Adrenal gland (tissue), 9 donors: ENCODE measurements at regions not wholly inside any gene's neighbourhood (a gene's known extent, or its start where the extent isn't known, plus 50 kb on each side); places are given as distances from the start of the nearest gene placed in this dataset.
"Not testable (repeated sequence)": the region's sequence is repeated elsewhere in the genome, so short reads cannot be mapped to it uniquely, and the experiment has no call there.

Source experiments
- DNase-seq, 7 donors: peaks; one replicate each; pipeline ENCODE4 v3.0.0-alpha.2; 2019 to 2020
- H3K27ac ChIP-seq, 5 donors: fragments of 200-600 bp; sonication (generic) in 4 of 5; 1 replicate in 3 of 5; 2 replicates in 2 of 5; pipeline versions ENCODE4 v1.5.1 to v1.8.0; 2016 to 2020; ENCODE audit warnings: mild to moderate bottlenecking in 1 of 5
- H3K27me3 ChIP-seq: fragments of 200-600 bp; 2 replicates; pipeline ENCODE4 v1.8.0; 2021
- H3K36me3 ChIP-seq, 2 donors: fragments of 200-600 bp; replicated peaks in 1 of 2; 1 replicate in 1 of 2; 2 replicates in 1 of 2; pipeline versions ENCODE4 v1.5.1 to v1.8.0; 2018 to 2022
- H3K4me1 ChIP-seq, 2 donors: fragments of 200-600 bp; replicated peaks in 1 of 2; 1 replicate in 1 of 2; 2 replicates in 1 of 2; pipeline versions ENCODE4 v1.5.1 to v1.8.0; 2018 to 2021
- H3K4me3 ChIP-seq, 4 donors: fragments of 200-600 bp; sonication (generic) in 3 of 4; one replicate each; pipeline ENCODE4 v1.5.1; 2016 to 2018
- H3K9me3 ChIP-seq, 3 donors: fragments of 200-600 bp; sonication (generic) in 1 of 3; replicated peaks in 1 of 3; 1 replicate in 2 of 3; 2 replicates in 1 of 3; pipeline versions ENCODE4 v1.5.1 to v1.8.0; 2016 to 2021
- POLR2A ChIP-seq, 2 donors: fragments of 450-650 bp; IDR thresholded peaks; one replicate each; pipeline ENCODE4 v1.6.1; 2017; ENCODE audit warnings: antibody characterized with exemption in 2 of 2, mild to moderate bottlenecking in 2 of 2, moderate library complexity in 1 of 2
- WGBS, 4 donors: extraction: QIAGEN DNeasy Blood & Tissue Kit in 2 of 4; methylation state at CpG; one replicate each; pipeline versions ENCODE4 v1.1.5 to v1.1.7; 2013 to 2017; 5-methylcytosine and 5-hydroxymethylcytosine counted together
- intact Hi-C, 2 donors: fragments of 100-400 bp; cut with DNase I; formaldehyde crosslinking; loops; one replicate each; pipeline versions ENCODE4 v1.14.1 to v1.15.0; 2022 to 2023
- TF ChIP-seq, protein P1 (sequence below), 6 experiments: fragments of 450-650 bp in 4 of 6; fragments of 200-600 bp in 2 of 6; sonication (generic) in 1 of 6; IDR thresholded peaks; 1 replicate in 5 of 6; 2 replicates in 1 of 6; pipeline versions ENCODE4 v1.5.1 to v1.8.0; 2016 to 2021; ENCODE audit warnings: antibody characterized with exemption in 6 of 6, mild to moderate bottlenecking in 2 of 6, moderate library complexity in 1 of 6
- donor health status: healthy with polysubstance abuse.
- donor health status: Bipolar disorder and iron deficiency.
- donor health status: DM: yes; HTN: yes; CAD: no.
- donor health status: DM: no; HTN: no; CAD: no.
- donor health status: DM: no; HTN: no; CAD: no.

DNA sequence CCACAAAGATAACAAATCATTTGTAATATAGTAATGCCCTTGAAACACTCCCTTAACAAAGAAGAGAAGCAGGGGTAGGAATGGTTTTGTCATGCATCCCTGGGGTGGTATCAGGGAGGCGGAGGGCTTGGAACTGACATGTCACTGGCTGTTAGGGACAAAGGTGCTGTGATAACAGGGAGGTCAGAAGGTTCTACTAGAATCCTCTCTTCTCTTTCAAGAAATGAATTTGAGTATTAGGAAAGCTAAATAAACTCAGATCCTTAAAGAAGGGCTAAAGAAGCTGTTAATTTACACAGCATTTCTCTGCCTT lies 65.4 kb upstream of the ADAMTS18 start:
- intact Hi-C loops = no loop called here
- H3K27me3 ChIP-seq = peaks cover 3% of the 10 kb centered on the region
- WGBS, 4 donors = 79 to 96% (median 90%) methylated on average over 1 of the region's 1 CpG
- H3K4me1 ChIP-seq = no peaks in the 10 kb centered on the region
- no peak for DNase-seq
- no peaks in the 10 kb centered on the region for H3K9me3 ChIP-seq
- H3K27ac ChIP-seq = no peak overlapping the region
- H3K4me3 ChIP-seq = no peak overlapping the region
- TF ChIP-seq, protein P1, sequence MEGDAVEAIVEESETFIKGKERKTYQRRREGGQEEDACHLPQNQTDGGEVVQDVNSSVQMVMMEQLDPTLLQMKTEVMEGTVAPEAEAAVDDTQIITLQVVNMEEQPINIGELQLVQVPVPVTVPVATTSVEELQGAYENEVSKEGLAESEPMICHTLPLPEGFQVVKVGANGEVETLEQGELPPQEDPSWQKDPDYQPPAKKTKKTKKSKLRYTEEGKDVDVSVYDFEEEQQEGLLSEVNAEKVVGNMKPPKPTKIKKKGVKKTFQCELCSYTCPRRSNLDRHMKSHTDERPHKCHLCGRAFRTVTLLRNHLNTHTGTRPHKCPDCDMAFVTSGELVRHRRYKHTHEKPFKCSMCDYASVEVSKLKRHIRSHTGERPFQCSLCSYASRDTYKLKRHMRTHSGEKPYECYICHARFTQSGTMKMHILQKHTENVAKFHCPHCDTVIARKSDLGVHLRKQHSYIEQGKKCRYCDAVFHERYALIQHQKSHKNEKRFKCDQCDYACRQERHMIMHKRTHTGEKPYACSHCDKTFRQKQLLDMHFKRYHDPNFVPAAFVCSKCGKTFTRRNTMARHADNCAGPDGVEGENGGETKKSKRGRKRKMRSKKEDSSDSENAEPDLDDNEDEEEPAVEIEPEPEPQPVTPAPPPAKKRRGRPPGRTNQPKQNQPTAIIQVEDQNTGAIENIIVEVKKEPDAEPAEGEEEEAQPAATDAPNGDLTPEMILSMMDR (IDR thresholded peaks at IDR 0.05) = no peak
- TF ChIP-seq POLR2A (IDR thresholded peaks at IDR 0.05) = no peak
- no peaks in the 10 kb centered on the region for H3K36me3 ChIP-seq

DNA sequence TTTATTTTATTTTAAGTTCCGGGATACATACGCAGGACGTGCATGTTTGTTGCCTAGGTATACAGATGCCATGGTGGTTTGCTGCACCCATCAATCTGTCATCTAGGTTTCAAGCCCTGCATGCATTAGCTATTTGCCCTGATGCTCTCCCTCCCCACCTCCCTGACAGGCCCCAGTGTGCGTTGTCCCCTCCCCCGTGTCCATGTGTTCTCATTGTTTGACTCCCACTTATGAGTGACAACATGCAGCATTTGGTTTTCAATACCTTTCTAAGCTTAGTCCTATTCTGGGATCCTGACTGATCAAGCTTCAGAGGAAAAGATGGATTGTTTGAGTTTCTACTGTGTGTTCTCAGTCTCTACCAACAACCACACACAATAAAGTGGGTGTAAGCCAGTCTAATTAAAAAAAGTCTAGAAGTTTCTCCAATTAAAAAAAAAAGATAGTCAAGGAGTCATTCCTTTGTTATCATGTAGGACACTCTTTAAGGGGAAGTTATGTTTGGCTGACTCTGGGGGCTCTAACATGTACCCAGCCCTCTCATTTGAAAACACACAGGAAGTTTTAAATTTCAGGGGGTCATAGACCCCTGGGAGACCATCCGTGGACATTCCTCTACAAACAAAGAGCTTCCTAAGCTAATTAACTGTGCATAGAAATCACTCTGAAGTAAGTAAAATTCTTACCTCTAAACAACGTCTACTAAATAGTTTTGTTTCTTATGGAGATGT lies 66.3 kb upstream of the ADAMTS18 start:
- peaks cover 3% of the 10 kb centered on the region for H3K27me3 ChIP-seq

DNA sequence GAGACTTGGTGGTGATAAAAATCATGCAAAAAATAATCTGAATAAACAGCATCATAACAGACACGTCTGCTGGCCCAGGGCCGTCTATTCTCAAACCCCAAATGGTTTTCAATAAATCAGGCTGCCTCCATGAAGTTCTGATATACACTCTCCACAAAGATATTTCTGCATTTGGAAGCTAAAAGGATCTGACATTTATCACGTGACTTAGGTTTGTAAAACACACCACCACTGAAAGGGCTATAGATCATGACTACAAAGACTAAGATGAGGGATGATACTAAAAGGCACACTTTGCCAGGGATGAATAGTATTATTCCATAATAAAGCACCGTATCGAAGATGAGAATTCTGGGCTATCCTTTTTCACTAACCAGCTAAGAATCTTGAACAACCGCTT lies 67.6 kb upstream of the ADAMTS18 start:
- Histone ChIP-seq H3K27me3 (peaks cover 3% of the 10 kb centered on the region), H3K27ac (no peak overlapping the region), H3K4me1 (no peaks in the 10 kb centered on the region), H3K4me3 (no peak overlapping the region), H3K36me3 (no peaks in the 10 kb centered on the region), H3K9me3 (no peaks in the 10 kb centered on the region)
- 73 to 84% (median 80%) methylated on average over 6 of the region's 6 CpGs for WGBS, 4 donors
- intact Hi-C loops = no loop called here
- TF ChIP-seq POLR2A (IDR thresholded peaks at IDR 0.05) = no peak
- TF ChIP-seq, protein P1 (IDR thresholded peaks at IDR 0.05) = no peak
- DNase-seq = no peak

More for the DNA sequence above, 66.3 kb upstream of the ADAMTS18 start:
- Histone ChIP-seq H3K36me3 (no peaks in the 10 kb centered on the region), H3K4me1 (no peaks in the 10 kb centered on the region), H3K9me3 (no peaks in the 10 kb centered on the region), H3K4me3 (no peak overlapping the region), H3K27ac (no peak overlapping the region)
- DNase-seq = no peak
- intact Hi-C loops = no loop called here
- TF ChIP-seq, protein P1 (IDR thresholded peaks at IDR 0.05) = no peak
- TF ChIP-seq POLR2A (IDR thresholded peaks at IDR 0.05) = no peak
- WGBS, 4 donors = 50 to 62% (median 59%) methylated on average over 7 of the region's 7 CpGs

DNA sequence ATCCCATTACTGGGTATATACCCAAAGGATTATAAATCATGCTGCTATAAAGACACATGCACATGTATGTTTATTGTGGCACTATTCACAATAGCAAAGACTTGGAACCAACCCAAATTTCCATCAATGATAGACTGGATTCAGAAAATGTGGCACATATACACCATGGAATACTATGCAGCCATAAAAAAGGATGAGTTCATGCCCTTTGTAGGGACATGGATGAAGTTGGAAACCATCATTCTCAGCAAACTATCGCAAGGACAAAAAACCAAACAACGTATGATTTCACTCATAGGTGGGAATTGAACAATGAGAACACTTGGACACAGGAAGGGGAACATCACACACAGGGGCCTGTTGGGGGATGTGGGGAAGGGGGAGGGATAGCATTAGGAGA lies 71.7 kb upstream of the ADAMTS18 start:
- H3K9me3 ChIP-seq, H3K4me1 ChIP-seq, H3K27ac ChIP-seq, DNase-seq, intact Hi-C loops, H3K27me3 ChIP-seq, H3K4me3 ChIP-seq, H3K36me3 ChIP-seq: not testable (repeated sequence)
- 80 to 88% (median 83%) methylated on average over 2 of the region's 2 CpGs for WGBS, 4 donors

DNA sequence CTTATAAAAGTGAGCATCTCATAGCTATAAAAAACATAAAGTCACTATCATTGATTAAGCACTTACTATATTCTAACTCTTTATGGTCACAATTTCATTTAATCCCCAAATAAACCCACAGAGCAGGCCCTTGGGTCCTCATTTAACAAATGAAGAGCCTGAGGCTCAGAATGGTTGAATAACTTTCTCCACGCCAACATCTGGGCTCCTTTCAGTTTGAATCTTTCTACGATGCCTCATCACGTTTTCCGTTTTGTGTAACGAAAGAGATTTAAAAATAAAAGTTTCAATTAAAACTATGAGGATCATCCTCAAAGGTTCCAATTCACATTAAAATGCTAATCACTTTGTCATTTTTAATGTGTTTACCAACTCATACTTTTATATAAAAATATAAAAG lies 74.2 kb upstream of the ADAMTS18 start:
- WGBS, 4 donors = 71 to 87% (median 80%) methylated on average over 5 of the region's 5 CpGs

More for the DNA sequence above, 74.2 kb upstream of the ADAMTS18 start:
- intact Hi-C loops = no loop called here
- Histone ChIP-seq H3K27ac (no peak overlapping the region), H3K4me1 (no peaks in the 10 kb centered on the region), H3K36me3 (no peaks in the 10 kb centered on the region), H3K9me3 (no peaks in the 10 kb centered on the region), H3K27me3 (no peaks in the 10 kb centered on the region), H3K4me3 (no peak overlapping the region)
- no peak for DNase-seq
- TF ChIP-seq POLR2A (IDR thresholded peaks at IDR 0.05) = no peak
- TF ChIP-seq, protein P1 (IDR thresholded peaks at IDR 0.05) = no peak
